H1 (cell line): ENCODE measurements at regions not wholly inside any gene's neighbourhood (a gene's known extent, or its start where the extent isn't known, plus 50 kb on each side); places are given as distances from the start of the nearest gene placed in this dataset.

Experiments
- BCL11A ChIP-seq, 2 experiments: IDR thresholded peaks; one replicate each; pipeline ENCODE4 v1.6.1; 2011; ENCODE audit warnings: low read depth in 2 of 2, low read length in 2 of 2, mild to moderate bottlenecking in 2 of 2
- CHD2 ChIP-seq: IDR thresholded peaks from 2 replicates; pipeline ENCODE4 v1.6.1; 2012; ENCODE audit warnings: low read length, improper control_type of control experiment
- CTCF ChIP-seq, 3 experiments: IDR thresholded peaks; 1 replicate in 2 of 3; 2 replicates in 1 of 3; pipeline versions ENCODE4 v1.5.1 to v1.6.1; 2011; ENCODE audit warnings: low read length in 3 of 3, mild to moderate bottlenecking in 3 of 3, inconsistent platforms in 2 of 3, low read depth in 1 of 3, moderate library complexity in 1 of 3; ENCODE audit not compliant: insufficient read depth in 1 of 3; ENCODE audit errors: control extremely low read depth in 1 of 3
- EP300 ChIP-seq, 2 experiments: IDR thresholded peaks; 1 replicate in 1 of 2; 2 replicates in 1 of 2; pipeline ENCODE4 v1.6.1; 2011 to 2012; ENCODE audit warnings: low read depth in 2 of 2, low read length in 2 of 2, mild to moderate bottlenecking in 2 of 2, borderline replicate concordance in 1 of 2, inconsistent platforms in 1 of 2, moderate library complexity in 1 of 2
- GTF2F1 ChIP-seq: IDR thresholded peaks from 2 replicates; pipeline ENCODE4 v1.6.1; 2012; ENCODE audit warnings: low read depth, low read length, improper control_type of control experiment, borderline replicate concordance
- HDAC2 ChIP-seq, 2 experiments: fragments of 300-600 bp in 1 of 2; sonication (generic) in 1 of 2; IDR thresholded peaks; 2 replicates each; pipeline ENCODE4 v1.6.1; 2011 to 2012; ENCODE audit warnings: low read depth in 2 of 2, low read length in 2 of 2, mild to moderate bottlenecking in 2 of 2, moderate library complexity in 2 of 2, borderline replicate concordance in 1 of 2, inconsistent platforms in 1 of 2
- KDM5A ChIP-seq: fragments of 200-600 bp; IDR thresholded peaks from 2 replicates; pipeline ENCODE4 v1.7.1; 2012; ENCODE audit warnings: mild to moderate bottlenecking, low read length, inconsistent platforms, mixed read lengths
- MAFK ChIP-seq: IDR thresholded peaks from 2 replicates; pipeline ENCODE4 v1.6.1; 2012; ENCODE audit warnings: low read depth, mild to moderate bottlenecking, improper control_type of control experiment, low read length
- MAX ChIP-seq: IDR thresholded peaks from 2 replicates; pipeline ENCODE4 v1.6.1; 2012; ENCODE audit warnings: inconsistent platforms
- POLR2A ChIP-seq, 2 experiments: IDR thresholded peaks; 1 replicate in 1 of 2; 2 replicates in 1 of 2; pipeline ENCODE4 v1.6.1; 2011; ENCODE audit warnings: low read depth in 2 of 2, low read length in 2 of 2, mild to moderate bottlenecking in 2 of 2; ENCODE audit errors: control extremely low read depth in 1 of 2
- SP4 ChIP-seq: IDR thresholded peaks from 2 replicates; pipeline ENCODE4 v1.6.1; 2012; ENCODE audit warnings: low read length, inconsistent platforms
- TAF1 ChIP-seq: IDR thresholded peaks from 2 replicates; pipeline ENCODE4 v1.6.1; 2011; ENCODE audit warnings: mild to moderate bottlenecking, low read depth, low read length
- ZNF274 ChIP-seq: IDR thresholded peaks from 2 replicates; pipeline ENCODE4 v1.7.0; 2012; ENCODE audit warnings: low read length, borderline replicate concordance; ENCODE audit errors: extremely low read depth

- TF ChIP-seq ZNF274 (no peak), EP300 (IDR thresholded peaks at IDR 0.05; ENCODE audit: borderline replicate concordance in 1 of 2, low read depth in 2 of 2, low read length in 2 of 2) (no peak), GTF2F1 (no peak), MAFK (0 out of 2 replicates have a peak, but pooled peaks have one; percentile 22), TAF1 (no peak), MAX (no peak), CTCF (IDR thresholded peaks at IDR 0.05; ENCODE audit: control extremely low read depth in 1 of 3, insufficient read depth in 1 of 3, low read depth in 1 of 3, low read length in 3 of 3) (no peak), POLR2A (IDR thresholded peaks at IDR 0.05; ENCODE audit: control extremely low read depth in 1 of 2, low read depth in 2 of 2, low read length in 2 of 2) (no peak), HDAC2 (IDR thresholded peaks at IDR 0.05; ENCODE audit: borderline replicate concordance in 1 of 2, low read depth in 2 of 2, low read length in 2 of 2) (no peak), KDM5A (no peak), CHD2 (no peak), SP4 (no peak), BCL11A (IDR thresholded peaks at IDR 0.05; ENCODE audit: low read depth in 2 of 2, low read length in 2 of 2) (no peak)
Measured at GRCh38 chr6:76518443-76518842, 446.0 kb upstream of the IMPG1 start.
